Muscle of back (tissue), 3 donors: ENCODE measurements at regions not wholly inside any gene's neighbourhood (a gene's known extent, or its start where the extent isn't known, plus 50 kb on each side); places are given as distances from the start of the nearest gene placed in this dataset.
"Not testable (repeated sequence)": the region's sequence is repeated elsewhere in the genome, so short reads cannot be mapped to it uniquely, and the experiment has no call there.

Source experiments
- DNase-seq, 3 donors: peaks; one replicate each; pipeline versions ENCODE4 v3.0.0 to v3.0.0-alpha.2; 2013

- no peak for DNase-seq
These were observed 628.0 kb downstream of the TMEM114 start for GRCh38 chr16:7962091-7962879.

- DNase-seq = no peak
These were observed 624.5 kb downstream of the RBFOX1 start for GRCh38 chr16:7957151-7957550.

- no peak for DNase-seq
These were observed 620.7 kb downstream of the RBFOX1 start for GRCh38 chr16:7953360-7953759.

GRCh38 chr16:7946142-7946541 is 613.5 kb downstream of the RBFOX1 start:
- no peak for DNase-seq

- DNase-seq = peak; percentile 50 to 90 (median 87)
These were observed 605.5 kb downstream of the RBFOX1 start for GRCh38 chr16:7938175-7938574.

GRCh38 chr16:7921345-7921744 is 588.7 kb downstream of the RBFOX1 start:
- peak in 2 of 3 donors; percentile 7 to 62 for DNase-seq

- DNase-seq = no peak
These were observed 587.1 kb downstream of the RBFOX1 start for GRCh38 chr16:7919782-7920181.

- no peak for DNase-seq
These were observed 582.1 kb downstream of the RBFOX1 start for GRCh38 chr16:7914748-7915147.

GRCh38 chr16:7912132-7912531 is 579.5 kb downstream of the RBFOX1 start:
- no peak for DNase-seq

- DNase-seq = no peak
These were observed 577.5 kb downstream of the RBFOX1 start for GRCh38 chr16:7910116-7910515.

- DNase-seq = peak; percentile 10 to 56 (median 19)
These were observed 555.8 kb downstream of the RBFOX1 start for GRCh38 chr16:7888411-7888810.

- peak in 1 of 3 donors; percentile 39 for DNase-seq
These were observed 554.7 kb downstream of the RBFOX1 start for GRCh38 chr16:7887316-7887715.

GRCh38 chr16:7871979-7872378 is 539.3 kb downstream of the RBFOX1 start:
- no peak for DNase-seq

GRCh38 chr16:7871371-7871770 is 538.7 kb downstream of the RBFOX1 start:
- DNase-seq = no peak

GRCh38 chr16:7867831-7868230 is 535.2 kb downstream of the RBFOX1 start:
- DNase-seq = no peak

GRCh38 chr16:7866144-7866543 is 533.5 kb downstream of the RBFOX1 start:
- DNase-seq = no peak

- not testable (repeated sequence) for DNase-seq
These were observed 532.7 kb downstream of the RBFOX1 start for GRCh38 chr16:7865393-7865792.

- DNase-seq = no peak
These were observed 529.4 kb downstream of the RBFOX1 start for GRCh38 chr16:7861891-7862582.

- DNase-seq = no peak
These were observed 520.6 kb downstream of the RBFOX1 start for GRCh38 chr16:7853197-7853596.

GRCh38 chr16:7849841-7850240 is 517.2 kb downstream of the RBFOX1 start:
- DNase-seq = peak in 2 of 3 donors; percentile 2 to 26

GRCh38 chr16:7843261-7843660 is 510.6 kb downstream of the RBFOX1 start:
- DNase-seq = no peak

- DNase-seq = peak; percentile 1 to 50 (median 6)
These were observed 506.9 kb downstream of the RBFOX1 start for GRCh38 chr16:7839568-7839967.

GRCh38 chr16:7834771-7835431 is 502.3 kb downstream of the RBFOX1 start:
- no peak for DNase-seq
